H7 (cell line): ENCODE measurements at regions not wholly inside any gene's neighbourhood (a gene's known extent, or its start where the extent isn't known, plus 50 kb on each side); places are given as distances from the start of the nearest gene placed in this dataset.
"Not testable (repeated sequence)": the region's sequence is repeated elsewhere in the genome, so short reads cannot be mapped to it uniquely, and the experiment has no call there.

Source experiments
- DNase-seq: peaks from one replicate; pipeline ENCODE4 v3.0.0; 2012
- H3K27me3 ChIP-seq: 2 replicates; pipeline ENCODE4 v1.6.0; 2011; ENCODE audit warnings: mild to moderate bottlenecking, low read length; ENCODE audit not compliant: control insufficient read depth, insufficient read depth
- H3K36me3 ChIP-seq: replicated peaks from 2 replicates; pipeline ENCODE4 v1.5.1; 2011; ENCODE audit warnings: low read length; ENCODE audit not compliant: control insufficient read depth, insufficient read depth
- H3K4me3 ChIP-seq: 2 replicates; pipeline ENCODE4 v1.5.1; 2011; ENCODE audit warnings: low read depth, mild to moderate bottlenecking, control low read depth, low read length, moderate library complexity; ENCODE audit not compliant: insufficient read depth

GRCh38 chr5:33088176-33088575, 352.6 kb upstream of the TARS1 start:
- no peak for DNase-seq
- Histone ChIP-seq H3K27me3 (no peaks in the 10 kb centered on the region), H3K36me3 (no peaks in the 10 kb centered on the region), H3K4me3 (no peak overlapping the region)

- DNase-seq, result no peak
- Histone ChIP-seq H3K4me3 (no peak overlapping the region), H3K27me3 (no peaks in the 10 kb centered on the region), H3K36me3 (no peaks in the 10 kb centered on the region)
These were observed 349.0 kb upstream of the TARS1 start for GRCh38 chr5:33091571-33092363.

GRCh38 chr5:33092719-33093118, 348.0 kb upstream of the TARS1 start:
- DNase-seq, result no peak
- Histone ChIP-seq H3K4me3 (no peak overlapping the region), H3K36me3 (no peaks in the 10 kb centered on the region), H3K27me3 (no peaks in the 10 kb centered on the region)

- Histone ChIP-seq H3K36me3 (no peaks in the 10 kb centered on the region), H3K27me3 (no peaks in the 10 kb centered on the region), H3K4me3 (no peak overlapping the region)
- DNase-seq, result no peak
These were observed 338.2 kb upstream of the TARS1 start for GRCh38 chr5:33102551-33102950.

- H3K36me3 ChIP-seq, result no peaks in the 10 kb centered on the region
- no peak for DNase-seq
- no peaks in the 10 kb centered on the region for H3K27me3 ChIP-seq
- no peak overlapping the region for H3K4me3 ChIP-seq
These were observed 335.2 kb upstream of the TARS1 start for GRCh38 chr5:33105521-33105941.

- H3K4me3 ChIP-seq, H3K36me3 ChIP-seq, DNase-seq, H3K27me3 ChIP-seq: not testable (repeated sequence)
These were observed 330.3 kb upstream of the TARS1 start for GRCh38 chr5:33110496-33110895.

GRCh38 chr5:33114361-33114760, 326.4 kb upstream of the TARS1 start:
- DNase-seq, result no peak
- no peaks in the 10 kb centered on the region for H3K27me3 ChIP-seq
- H3K4me3 ChIP-seq, result no peak overlapping the region
- H3K36me3 ChIP-seq, result no peaks in the 10 kb centered on the region

GRCh38 chr5:33115467-33115866, 325.3 kb upstream of the TARS1 start:
- no peak for DNase-seq
- H3K36me3 ChIP-seq, result no peaks in the 10 kb centered on the region
- no peak overlapping the region for H3K4me3 ChIP-seq
- H3K27me3 ChIP-seq, result no peaks in the 10 kb centered on the region

GRCh38 chr5:33118761-33119415, 321.9 kb upstream of the TARS1 start:
- H3K36me3 ChIP-seq, result no peaks in the 10 kb centered on the region
- H3K4me3 ChIP-seq, result no peak overlapping the region
- no peak for DNase-seq
- no peaks in the 10 kb centered on the region for H3K27me3 ChIP-seq

- H3K4me3 ChIP-seq, result no peak overlapping the region
- H3K36me3 ChIP-seq, result no peaks in the 10 kb centered on the region
- DNase-seq, result no peak
- H3K27me3 ChIP-seq, result no peaks in the 10 kb centered on the region
These were observed 320.1 kb upstream of the TARS1 start for GRCh38 chr5:33120671-33121070.

GRCh38 chr5:33129309-33129708, 311.5 kb upstream of the TARS1 start:
- Histone ChIP-seq H3K36me3 (no peaks in the 10 kb centered on the region), H3K4me3 (no peak overlapping the region), H3K27me3 (no peaks in the 10 kb centered on the region)
- DNase-seq, result no peak

- DNase-seq, result no peak
- H3K4me3 ChIP-seq, result no peak overlapping the region
- H3K27me3 ChIP-seq, result no peaks in the 10 kb centered on the region
- no peaks in the 10 kb centered on the region for H3K36me3 ChIP-seq
These were observed 304.0 kb upstream of the TARS1 start for GRCh38 chr5:33136785-33137184.

GRCh38 chr5:33138145-33138544, 302.6 kb upstream of the TARS1 start:
- H3K36me3 ChIP-seq, H3K4me3 ChIP-seq, H3K27me3 ChIP-seq, DNase-seq: not testable (repeated sequence)

- DNase-seq, result no peak
- Histone ChIP-seq H3K27me3 (no peaks in the 10 kb centered on the region), H3K36me3 (no peaks in the 10 kb centered on the region), H3K4me3 (no peak overlapping the region)
These were observed 297.2 kb upstream of the TARS1 start for GRCh38 chr5:33143405-33144123.

GRCh38 chr5:33146881-33147280, 293.9 kb upstream of the TARS1 start:
- H3K27me3 ChIP-seq, result no peaks in the 10 kb centered on the region
- no peaks in the 10 kb centered on the region for H3K36me3 ChIP-seq
- no peak overlapping the region for H3K4me3 ChIP-seq
- DNase-seq, result no peak
